MM.1S (cell line): ENCODE measurements at regions not wholly inside any gene's neighbourhood (a gene's known extent, or its start where the extent isn't known, plus 50 kb on each side); places are given as distances from the start of the nearest gene placed in this dataset.
"Not testable (repeated sequence)": the region's sequence is repeated elsewhere in the genome, so short reads cannot be mapped to it uniquely, and the experiment has no call there.

ENCODE experiments used
- DNase-seq: peaks from one replicate; pipeline ENCODE4 v3.0.0-alpha.2; 2015
- H2AFZ ChIP-seq: fragments of 300-600 bp; sonication (generic); 2 replicates; pipeline ENCODE4 v1.6.0; 2016; ENCODE audit warnings: antibody characterized with exemption, low read length
- H3F3A ChIP-seq: fragments of 300-600 bp; sonication (generic); 2 replicates; pipeline ENCODE4 v1.6.1; 2016; ENCODE audit warnings: mild to moderate bottlenecking, antibody characterized with exemption, low read length, moderate library complexity, mixed read lengths; ENCODE audit not compliant: insufficient read depth
- H3K27ac ChIP-seq: fragments of 300-600 bp; sonication (generic); 2 replicates; pipeline ENCODE4 v1.5.1; 2016; ENCODE audit warnings: mild to moderate bottlenecking, low read length
- H3K27me3 ChIP-seq: fragments of 300-600 bp; sonication (generic); replicated peaks from 2 replicates; pipeline ENCODE4 v1.6.0; 2016; ENCODE audit warnings: low read length; ENCODE audit not compliant: insufficient read depth
- H3K36me3 ChIP-seq: fragments of 300-600 bp; sonication (generic); replicated peaks from 2 replicates; pipeline ENCODE4 v1.6.1; 2016; ENCODE audit warnings: mild to moderate bottlenecking, low read length, mixed read lengths; ENCODE audit not compliant: insufficient read depth
- H3K4me1 ChIP-seq: fragments of 300-600 bp; sonication (generic); 2 replicates; pipeline ENCODE4 v1.6.1; 2016; ENCODE audit warnings: low read length, mixed read lengths
- H3K4me2 ChIP-seq: fragments of 300-600 bp; sonication (generic); 2 replicates; pipeline ENCODE4 v1.6.0; 2016; ENCODE audit warnings: low read depth, low read length
- H3K4me3 ChIP-seq: fragments of 300-600 bp; sonication (generic); 2 replicates; pipeline ENCODE4 v1.5.1; 2016; ENCODE audit warnings: low read length, mixed read lengths
- H3K79me2 ChIP-seq: fragments of 300-600 bp; sonication (generic); 2 replicates; pipeline ENCODE4 v1.6.1; 2016; ENCODE audit warnings: mixed run types, low read length, mixed read lengths
- H3K9ac ChIP-seq: fragments of 300-600 bp; sonication (generic); 2 replicates; pipeline ENCODE4 v1.6.1; 2016; ENCODE audit warnings: low read length, mixed read lengths
- H3K9me2 ChIP-seq: fragments of 300-600 bp; sonication (generic); replicated peaks from 2 replicates; pipeline ENCODE4 v1.6.1; 2016; ENCODE audit warnings: mild to moderate bottlenecking, low read length, mixed read lengths; ENCODE audit not compliant: insufficient read depth
- H3K9me3 ChIP-seq: fragments of 300-600 bp; sonication (generic); replicated peaks from 2 replicates; pipeline ENCODE4 v1.6.1; 2016; ENCODE audit warnings: mild to moderate bottlenecking, low read length, mixed read lengths; ENCODE audit not compliant: insufficient read depth
- H4K20me1 ChIP-seq: fragments of 300-600 bp; sonication (generic); 2 replicates; pipeline ENCODE4 v1.6.1; 2016; ENCODE audit warnings: mild to moderate bottlenecking, low read length, moderate library complexity, mixed read lengths; ENCODE audit not compliant: insufficient read depth
- CTCF ChIP-seq: fragments of 300-600 bp; sonication (generic); IDR thresholded peaks from 2 replicates; pipeline ENCODE4 v1.5.1; 2016; ENCODE audit warnings: antibody characterized with exemption, low read length, mixed read lengths
- EZH2 ChIP-seq: fragments of 300-600 bp; sonication (generic); optimal IDR thresholded peaks from 2 replicates; pipeline ENCODE3; 2017; ENCODE audit warnings: low read depth, mild to moderate bottlenecking, antibody characterized with exemption, low read length, mixed read lengths
- EZH2phosphoT487 ChIP-seq: fragments of 300-600 bp; sonication (generic); IDR thresholded peaks from 2 replicates; pipeline ENCODE4 v1.6.1; 2018; ENCODE audit warnings: antibody characterized with exemption, low read length

GRCh38 chr18:77342736-77343135 lies 93.1 kb downstream of the GALR1 start:
- Histone ChIP-seq H3K27me3 (no peaks in the 10 kb centered on the region), H3K4me2 (no peak overlapping the region), H4K20me1 (no peaks in the 10 kb centered on the region), H3K4me1 (no peaks in the 10 kb centered on the region), H3K9me3 (no peaks in the 10 kb centered on the region), H2AFZ (no peak overlapping the region), H3K79me2 (no peaks in the 10 kb centered on the region), H3K9ac (no peak overlapping the region), H3K4me3 (no peak overlapping the region), H3K9me2 (no peaks in the 10 kb centered on the region), H3K27ac (no peak overlapping the region), H3F3A (no peaks in the 10 kb centered on the region), H3K36me3 (no peaks in the 10 kb centered on the region)
- DNase-seq: no peak
- no peak for TF ChIP-seq EZH2phosphoT487

- Histone ChIP-seq H2AFZ (no peak overlapping the region), H3K36me3 (no peaks in the 10 kb centered on the region), H3K79me2 (no peaks in the 10 kb centered on the region), H3K27me3 (no peaks in the 10 kb centered on the region), H3K4me1 (no peaks in the 10 kb centered on the region), H3K27ac (no peak overlapping the region), H4K20me1 (no peaks in the 10 kb centered on the region), H3K9me3 (no peaks in the 10 kb centered on the region), H3K9ac (no peak overlapping the region), H3K9me2 (no peaks in the 10 kb centered on the region), H3F3A (no peaks in the 10 kb centered on the region), H3K4me3 (no peak overlapping the region), H3K4me2 (no peak overlapping the region)
- no peak for DNase-seq
- TF ChIP-seq EZH2phosphoT487 (no peak), CTCF (no peak), EZH2 (no peak)
Measured at GRCh38 chr18:77343846-77344510, 94.3 kb downstream of the GALR1 start.

DNA sequence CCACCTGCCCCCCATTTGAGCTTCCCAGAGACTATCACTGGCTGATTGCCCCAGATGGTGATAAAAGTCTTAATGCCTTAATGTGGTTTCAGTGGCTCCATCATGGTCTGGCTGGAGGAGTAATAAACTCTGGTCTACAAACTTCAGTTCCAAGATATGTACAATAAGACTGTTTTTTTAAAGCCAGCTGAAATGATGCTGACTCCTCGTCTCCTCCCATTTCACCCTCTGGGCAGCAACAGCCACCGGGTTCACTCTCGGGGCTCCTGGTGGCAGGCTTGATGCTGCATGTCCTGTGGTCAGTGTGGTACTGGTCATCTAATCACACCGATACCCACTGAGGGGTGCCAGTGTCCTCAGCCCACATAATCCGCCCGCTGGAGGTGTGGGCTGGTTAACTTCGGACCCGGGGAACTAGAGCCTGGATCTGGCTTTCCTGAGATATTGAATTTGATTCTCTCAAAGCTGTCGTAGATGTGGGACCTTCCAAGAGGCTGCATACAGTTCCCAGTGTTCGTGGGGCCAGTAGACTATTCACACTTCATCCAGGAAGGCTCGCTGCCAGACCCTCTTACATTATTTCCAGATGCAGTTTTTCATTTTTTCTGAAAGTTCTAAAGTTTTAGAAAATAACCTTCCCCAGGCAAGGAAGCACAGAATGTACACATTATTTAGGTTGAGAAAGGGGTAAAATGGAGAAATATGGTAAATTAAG lies 95.3 kb downstream of the GALR1 start:
- H3K9me3 ChIP-seq: no peaks in the 10 kb centered on the region
- H3K36me3 ChIP-seq: no peaks in the 10 kb centered on the region
- no peak overlapping the region for H3K9ac ChIP-seq
- H3K9me2 ChIP-seq: no peaks in the 10 kb centered on the region
- no peak overlapping the region for H2AFZ ChIP-seq
- TF ChIP-seq CTCF: no peak
- TF ChIP-seq EZH2: no peak
- no peak for TF ChIP-seq EZH2phosphoT487
- H3K27me3 ChIP-seq: no peaks in the 10 kb centered on the region
- H3K4me2 ChIP-seq: no peak overlapping the region
- no peaks in the 10 kb centered on the region for H3F3A ChIP-seq
- H4K20me1 ChIP-seq: no peaks in the 10 kb centered on the region
- H3K27ac ChIP-seq: no peak overlapping the region
- H3K79me2 ChIP-seq: no peaks in the 10 kb centered on the region
- no peak for DNase-seq
- H3K4me3 ChIP-seq: no peak overlapping the region
- no peaks in the 10 kb centered on the region for H3K4me1 ChIP-seq

- H2AFZ ChIP-seq: no peak overlapping the region
- no peaks in the 10 kb centered on the region for H3K36me3 ChIP-seq
- H4K20me1 ChIP-seq: no peaks in the 10 kb centered on the region
- TF ChIP-seq CTCF (no peak), EZH2phosphoT487 (no peak), EZH2 (no peak)
- H3K27ac ChIP-seq: no peak overlapping the region
- no peaks in the 10 kb centered on the region for H3F3A ChIP-seq
- no peak overlapping the region for H3K4me2 ChIP-seq
- no peaks in the 10 kb centered on the region for H3K9me2 ChIP-seq
- H3K9me3 ChIP-seq: no peaks in the 10 kb centered on the region
- H3K27me3 ChIP-seq: no peaks in the 10 kb centered on the region
- no peaks in the 10 kb centered on the region for H3K79me2 ChIP-seq
- DNase-seq: no peak
- peaks cover 5% of the 10 kb centered on the region; the same call in 1 of the 2 replicates for H3K4me1 ChIP-seq
- no peak overlapping the region for H3K9ac ChIP-seq
- no peak overlapping the region for H3K4me3 ChIP-seq
Measured at GRCh38 chr18:77346208-77346810, 96.7 kb downstream of the GALR1 start.

DNA sequence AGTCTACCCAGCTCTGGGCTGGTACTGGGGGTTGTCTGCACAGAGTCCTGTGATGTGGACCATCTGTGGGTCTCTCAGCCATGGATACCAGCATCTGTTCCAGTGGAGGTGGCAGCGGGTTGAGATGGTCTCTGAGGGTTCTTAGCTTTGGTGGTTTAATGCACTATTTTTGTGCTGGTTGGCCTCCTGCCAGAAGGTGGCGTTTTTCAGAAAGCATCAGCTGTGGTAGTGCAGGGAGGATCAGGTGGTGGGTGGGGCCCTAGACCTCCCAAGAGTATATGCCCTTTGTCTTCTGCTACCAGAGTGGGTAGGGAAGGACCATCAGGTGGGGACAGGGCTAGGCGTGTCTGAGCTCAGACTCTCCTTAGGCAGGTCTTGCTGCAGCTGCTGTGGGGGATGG lies 103.7 kb downstream of the GALR1 start:
- peaks cover 18% of the 10 kb centered on the region for H3K4me1 ChIP-seq
- not testable (repeated sequence) for H3K9ac ChIP-seq, H4K20me1 ChIP-seq, H3K9me2 ChIP-seq, H3K36me3 ChIP-seq, H3K4me2 ChIP-seq, H3K4me3 ChIP-seq, H3K9me3 ChIP-seq, H3K79me2 ChIP-seq, DNase-seq, H2AFZ ChIP-seq, H3K27me3 ChIP-seq, H3F3A ChIP-seq, H3K27ac ChIP-seq
